CD4-positive, alpha-beta T cell treated with Interleukin-2 at 100 ng/mL for 4 hours (primary cell): ENCODE measurements at regions not wholly inside any gene's neighbourhood (a gene's known extent, or its start where the extent isn't known, plus 50 kb on each side); places are given as distances from the start of the nearest gene placed in this dataset.
"Not testable (repeated sequence)": the region's sequence is repeated elsewhere in the genome, so short reads cannot be mapped to it uniquely, and the experiment has no call there.

ENCODE experiments used
- DNase-seq: peaks from one replicate; pipeline ENCODE4 v3.0.0-alpha.2; 2020; ENCODE audit warnings: low spot score

DNA sequence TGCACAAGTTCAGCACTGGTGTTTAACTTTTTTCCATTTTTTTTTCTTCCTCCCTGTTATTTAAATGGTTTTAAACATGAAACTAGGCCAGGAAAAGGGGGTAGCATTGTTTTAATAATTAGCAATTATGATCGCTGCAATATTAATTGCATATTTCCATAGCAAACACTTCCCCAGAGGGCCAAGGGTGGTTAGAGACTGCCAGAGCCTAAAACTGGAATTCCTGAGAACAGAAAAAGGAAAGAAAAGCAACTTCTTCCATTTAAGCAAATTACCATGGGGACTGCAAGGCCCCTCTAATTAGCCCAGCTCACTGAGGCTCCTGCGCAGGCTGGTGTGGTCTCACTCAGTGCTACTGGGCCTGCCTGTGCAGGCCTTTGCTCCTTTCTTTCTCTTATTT lies 201.5 kb downstream of the SMAD2 start:
- no peak for DNase-seq

DNA sequence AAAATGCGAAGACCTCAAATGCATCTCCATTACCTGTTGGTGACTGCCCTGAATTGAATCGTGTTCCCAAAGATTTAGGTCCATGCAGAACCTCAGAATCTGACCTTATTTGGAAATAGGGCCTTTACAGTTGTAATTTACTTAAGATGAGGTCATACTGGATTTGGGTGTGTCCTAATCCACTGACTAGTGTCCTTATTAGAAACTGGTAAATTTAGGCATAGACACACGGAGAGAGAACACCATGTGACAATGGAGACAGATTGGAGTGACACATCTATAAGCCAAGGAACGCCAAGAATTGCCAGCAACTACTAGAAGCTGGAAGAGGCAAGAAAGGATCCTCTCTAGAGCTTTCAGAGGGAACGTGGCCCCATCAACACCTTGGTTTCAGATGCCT lies 203.1 kb downstream of the SMAD2 start:
- DNase-seq, result no peak

- DNase-seq, result no peak
Observed at GRCh38 chr18:47726550-47726949, 203.9 kb downstream of the SMAD2 start.

DNA sequence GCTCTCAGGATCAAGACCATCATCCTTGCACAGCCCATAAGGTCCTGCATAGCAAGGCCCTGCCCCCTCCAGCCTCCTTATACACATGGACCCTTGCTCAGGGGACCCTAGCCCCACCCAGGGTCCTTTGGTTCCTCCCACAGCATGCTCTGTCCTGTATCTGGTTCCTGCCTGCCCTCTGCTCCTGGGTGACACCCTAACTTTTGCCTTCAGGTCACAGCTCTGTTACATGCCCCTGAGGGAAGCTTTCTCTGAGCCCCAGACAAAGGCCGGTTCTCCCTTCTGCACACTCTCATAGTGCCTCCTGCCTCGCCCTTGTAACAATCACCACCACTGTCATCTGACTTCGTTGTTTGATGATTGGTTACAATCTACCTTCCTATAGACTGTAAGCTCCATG lies 204.8 kb downstream of the SMAD2 start:
- no peak for DNase-seq

DNA sequence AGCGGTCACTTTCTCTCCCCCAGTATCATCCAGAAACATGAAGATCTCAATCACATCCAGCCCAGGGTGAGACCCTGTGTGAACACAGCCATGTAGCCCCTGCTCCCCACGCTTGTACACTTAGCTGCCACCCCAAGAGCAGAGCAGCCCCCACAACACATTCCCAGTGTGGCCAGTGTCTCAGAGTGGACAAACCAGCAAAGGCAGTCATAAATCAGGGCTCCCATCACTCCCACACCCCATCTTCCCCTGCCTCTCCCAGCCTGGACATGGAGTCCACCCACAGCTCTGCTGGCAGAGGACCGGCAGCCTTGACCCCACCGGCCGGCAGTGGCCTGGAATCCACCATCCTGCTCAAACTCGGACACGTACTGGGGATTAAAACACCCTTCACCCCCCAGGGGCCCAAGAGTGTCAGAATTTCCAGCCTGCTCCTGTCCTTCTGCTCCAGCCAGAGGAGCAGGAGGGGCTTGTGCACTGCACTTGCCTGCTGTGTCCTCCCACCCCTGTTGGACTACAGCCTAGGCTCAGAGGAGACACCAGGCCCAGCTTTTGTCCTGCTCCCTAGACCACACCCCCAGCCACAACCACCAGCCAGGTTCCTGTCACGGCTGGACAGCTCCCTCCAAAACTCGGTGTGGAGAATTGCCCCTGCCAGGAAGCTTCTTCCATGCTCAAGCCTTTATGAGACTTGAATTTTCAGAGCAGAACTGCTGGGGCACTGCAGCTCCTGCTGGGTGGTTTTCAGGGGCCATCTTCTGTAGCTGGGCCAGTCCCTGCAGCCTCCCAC lies 206.1 kb downstream of the SMAD2 start:
- no peak for DNase-seq

- DNase-seq, result no peak
Observed at GRCh38 chr18:47721876-47722275, 208.6 kb downstream of the SMAD2 start.

- no peak for DNase-seq
Observed at GRCh38 chr18:47720741-47721140, 209.7 kb downstream of the SMAD2 start.

- DNase-seq, result no peak
Observed at GRCh38 chr18:47719096-47719780, 211.2 kb downstream of the SMAD2 start.

DNA sequence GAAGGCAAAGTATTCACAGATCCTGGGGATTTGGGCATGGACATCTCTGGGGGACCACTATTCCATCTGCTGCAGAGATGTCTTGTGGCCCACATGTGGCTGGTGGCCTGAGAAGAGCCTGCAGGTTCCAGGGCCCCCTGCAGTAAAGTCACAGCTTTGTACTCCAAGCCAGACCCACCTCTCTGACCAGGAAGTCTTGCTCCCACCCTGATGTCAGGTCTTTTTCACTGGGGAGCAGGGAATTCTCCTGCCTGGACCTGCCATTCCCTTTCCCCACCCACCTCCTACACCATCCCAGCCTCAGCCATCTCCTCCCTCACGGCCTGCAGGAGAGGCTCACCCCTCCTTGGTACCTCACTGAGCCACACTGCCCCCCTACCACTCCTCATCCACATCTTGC lies 211.8 kb downstream of the SMAD2 start:
- DNase-seq, result no peak

DNA sequence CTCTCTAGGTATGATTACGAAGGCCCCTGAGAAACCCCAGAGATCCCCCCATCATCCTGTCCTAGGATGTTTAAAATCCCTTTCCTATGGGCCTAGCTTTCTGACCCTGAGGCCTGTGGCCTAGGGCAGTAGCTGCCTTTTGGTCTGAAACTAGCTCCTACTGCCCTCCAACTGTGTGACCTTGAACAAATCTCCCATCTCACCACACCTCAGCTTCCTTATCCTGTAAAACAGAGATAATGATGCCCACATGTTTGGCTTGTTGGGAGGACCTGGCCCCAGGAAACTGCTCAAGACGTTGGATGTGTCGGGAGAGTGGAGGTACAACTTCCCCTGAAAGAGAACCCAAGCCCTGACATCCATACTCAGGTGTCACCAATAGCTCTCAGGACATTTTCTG lies 213.2 kb downstream of the SMAD2 start:
- no peak for DNase-seq

DNA sequence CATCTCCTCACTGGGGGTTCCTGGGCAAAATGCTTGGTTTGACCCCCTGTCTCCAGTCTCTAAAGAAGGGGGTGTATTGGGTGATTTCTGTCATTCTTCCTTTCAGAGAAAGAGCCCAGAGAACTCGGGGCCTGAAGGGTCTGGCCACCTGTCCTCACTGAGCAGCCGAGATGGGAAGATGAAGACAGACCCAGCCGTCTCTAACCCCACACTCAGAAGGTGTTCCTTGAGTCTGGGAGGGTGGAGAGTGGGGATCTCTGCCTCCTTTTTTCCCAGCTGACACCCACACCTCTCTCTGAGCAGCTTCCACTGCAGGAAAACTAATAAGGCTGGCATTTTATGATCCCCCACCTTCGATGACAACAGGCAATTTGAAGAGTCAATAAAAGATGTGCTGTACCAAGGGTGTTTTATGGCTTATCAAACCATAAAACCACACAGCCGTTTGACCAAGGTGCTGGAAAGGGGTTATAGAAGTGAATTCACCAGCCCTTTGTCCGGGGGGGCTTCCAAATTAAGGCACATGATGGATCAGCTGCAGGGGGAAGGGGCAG lies 213.8 kb downstream of the SMAD2 start:
- no peak for DNase-seq

DNA sequence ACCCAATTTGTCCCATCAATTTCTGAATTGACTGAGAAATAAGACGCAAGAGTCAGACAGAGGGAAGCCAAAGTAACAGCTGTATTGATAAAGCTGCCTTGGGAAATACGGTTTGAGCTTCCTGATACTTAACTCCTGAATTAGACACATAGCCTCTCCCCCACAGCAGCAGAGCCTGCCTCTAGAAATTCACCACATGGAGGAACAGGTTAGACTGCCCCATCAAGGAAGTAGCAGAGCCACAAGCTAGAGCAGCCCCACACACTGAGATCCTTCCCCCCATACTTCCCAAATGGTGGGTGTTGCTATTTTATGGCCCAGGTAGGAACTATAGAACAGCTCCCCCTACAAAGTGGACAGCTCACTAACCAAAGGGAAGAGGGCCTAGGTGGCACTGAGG lies 220.0 kb downstream of the SMAD2 start:
- no peak for DNase-seq

- DNase-seq, result no peak
Observed at GRCh38 chr18:47709556-47709955, 220.9 kb downstream of the SMAD2 start.

- no peak for DNase-seq
Observed at GRCh38 chr18:47708206-47708605, 222.3 kb downstream of the SMAD2 start.

- no peak for DNase-seq
Observed at GRCh38 chr18:47701134-47701533, 229.3 kb downstream of the SMAD2 start.

- no peak for DNase-seq
Observed at GRCh38 chr18:47696870-47697269, 233.6 kb downstream of the SMAD2 start.

DNA sequence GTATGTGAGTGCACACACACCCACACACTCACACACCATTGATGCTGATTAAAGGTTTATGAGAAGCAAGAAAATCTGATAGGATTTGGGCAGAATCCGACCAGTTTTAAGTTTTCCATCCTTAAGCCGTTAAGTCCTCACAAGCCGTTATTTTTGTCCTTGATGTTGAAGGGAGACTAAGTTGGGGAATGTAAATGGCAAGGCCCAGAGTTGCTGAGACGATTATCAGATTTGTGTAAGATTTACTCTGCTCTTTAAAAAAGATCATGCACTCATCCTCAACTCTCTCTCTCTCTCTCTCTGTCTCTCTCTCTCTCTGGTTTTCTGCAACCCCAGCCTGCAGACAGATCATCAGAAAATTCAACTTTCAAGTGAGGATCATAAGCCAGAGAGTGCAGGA lies 238.8 kb downstream of the SMAD2 start:
- no peak for DNase-seq

- DNase-seq, result not testable (repeated sequence)
Observed at GRCh38 chr18:47690778-47691177, 239.7 kb downstream of the SMAD2 start.

GRCh38 chr18:47689371-47689770 lies 241.1 kb downstream of the SMAD2 start:
- no peak for DNase-seq

- DNase-seq, result no peak
Observed at GRCh38 chr18:47686806-47687205, 243.7 kb downstream of the SMAD2 start.

DNA sequence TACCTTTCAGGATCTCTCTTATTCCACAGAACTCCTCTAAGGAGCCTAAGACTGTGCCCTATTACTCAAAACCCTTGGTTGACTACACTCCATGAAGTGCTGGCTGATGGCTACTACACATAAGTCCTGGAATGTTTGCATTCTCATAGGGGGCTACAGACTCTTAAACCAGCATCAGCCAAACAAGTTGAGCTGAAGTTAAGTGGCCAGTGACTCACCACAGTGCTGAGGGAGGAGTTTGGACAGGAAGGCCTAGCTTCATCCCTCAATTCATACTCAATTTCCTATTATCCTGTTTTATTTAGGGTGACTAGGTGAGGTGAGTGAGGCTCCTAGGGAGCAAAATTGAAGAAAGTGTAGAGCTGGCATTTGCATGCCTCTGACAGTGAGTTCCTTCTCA lies 246.7 kb downstream of the SMAD2 start:
- no peak for DNase-seq

DNA sequence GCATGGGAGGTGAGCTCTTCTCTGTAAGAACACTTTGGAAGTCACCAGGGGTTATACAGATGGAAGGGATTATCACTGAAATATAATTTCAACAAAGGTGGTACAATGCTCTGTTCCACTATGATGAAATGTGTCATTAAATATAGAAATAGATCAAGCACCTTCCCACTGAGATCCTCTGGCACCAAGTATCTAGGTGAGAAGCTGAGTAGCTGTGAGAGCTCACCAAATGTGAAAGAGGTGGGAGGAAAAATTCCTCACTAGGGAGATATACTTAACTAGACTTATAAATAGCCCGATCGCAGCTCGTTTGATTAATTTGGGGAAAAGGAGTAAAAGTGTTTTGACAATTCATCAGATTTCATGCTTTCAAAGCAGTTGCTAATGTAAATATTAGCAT lies 247.6 kb downstream of the SMAD2 start:
- DNase-seq, result no peak

DNA sequence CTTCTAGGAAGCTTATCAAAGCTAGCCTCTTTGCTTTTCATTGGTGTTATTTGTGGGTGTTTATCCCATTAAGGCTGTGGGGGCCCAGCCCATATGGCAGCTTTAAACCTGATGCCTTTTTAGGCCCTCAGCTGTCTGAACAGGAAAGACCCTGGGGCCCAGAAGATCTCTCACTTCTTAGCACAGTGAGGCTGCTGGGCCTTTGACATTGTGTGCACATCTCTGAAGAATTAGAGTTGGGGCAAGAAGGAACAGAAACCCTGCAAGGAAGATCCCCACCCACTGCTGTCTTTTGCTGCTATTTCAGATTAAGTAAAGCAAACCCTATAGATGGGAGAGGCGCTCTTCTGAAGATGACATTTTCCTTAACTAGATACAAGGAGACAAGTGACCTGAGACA lies 250.0 kb downstream of the SMAD2 start:
- DNase-seq, result no peak

GRCh38 chr18:47679864-47680263 lies 250.6 kb downstream of the SMAD2 start:
- DNase-seq, result no peak
